RKO (cell line): ENCODE measurements at regions not wholly inside any gene's neighbourhood (a gene's known extent, or its start where the extent isn't known, plus 50 kb on each side); places are given as distances from the start of the nearest gene placed in this dataset.

Source experiments
- DNase-seq: peaks from one replicate; pipeline ENCODE4 v3.0.0-alpha.2; 2016; ENCODE audit warnings: low spot score

GRCh38 chr20:50286174-50286511, 95.5 kb downstream of the CEBPB start:
- no peak for DNase-seq

- DNase-seq, result no peak
These were observed 96.0 kb downstream of the CEBPB start for GRCh38 chr20:50286609-50287008.

DNA sequence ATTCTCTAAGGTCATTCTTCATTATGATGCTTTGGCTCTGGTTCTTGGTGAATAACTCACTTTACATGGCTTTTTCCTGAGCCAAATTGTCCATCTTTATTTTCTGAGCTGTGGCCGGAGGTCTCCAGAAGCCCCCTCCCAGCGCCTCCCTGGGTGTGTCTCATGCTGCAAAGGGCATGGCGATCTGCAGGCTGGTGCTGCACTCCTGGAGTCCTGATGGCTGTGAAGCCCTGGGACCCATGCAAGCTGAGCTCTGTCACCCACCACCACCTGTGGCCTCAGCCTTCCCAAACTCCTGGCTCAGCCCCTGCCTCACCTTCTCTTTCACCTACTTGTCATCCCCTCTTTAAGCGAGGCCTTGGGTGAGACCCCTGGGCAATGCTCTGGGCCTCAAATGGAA, 96.9 kb downstream of the CEBPB start:
- DNase-seq, result no peak

GRCh38 chr20:50288128-50288623, 97.5 kb downstream of the CEBPB start:
- DNase-seq, result no peak

GRCh38 chr20:50289581-50289980, 99.0 kb downstream of the CEBPB start:
- DNase-seq, result no peak

DNA sequence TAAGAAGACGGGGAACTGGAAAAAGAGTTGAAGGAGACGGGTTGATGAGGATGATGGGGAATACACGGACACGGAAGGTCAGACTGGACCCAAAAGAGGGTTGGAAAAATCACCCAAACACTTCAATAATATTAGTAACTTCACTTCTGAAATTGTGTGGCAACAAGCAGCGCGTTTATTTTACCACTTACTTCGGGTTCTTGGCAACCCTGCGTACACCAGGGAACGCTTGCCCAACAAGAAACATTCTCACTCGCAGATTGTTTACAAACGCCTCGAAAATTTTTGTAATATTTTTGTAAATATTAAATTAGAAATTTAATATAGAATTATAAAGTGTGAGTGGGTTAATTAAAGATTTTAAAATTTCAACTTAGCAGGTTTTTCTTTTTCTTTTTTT, 99.5 kb downstream of the CEBPB start:
- no peak for DNase-seq

GRCh38 chr20:50290808-50291207, 100.2 kb downstream of the CEBPB start:
- DNase-seq, result no peak

GRCh38 chr20:50291254-50292078, 100.8 kb downstream of the CEBPB start:
- no peak for DNase-seq

- DNase-seq, result no peak
These were observed 101.5 kb downstream of the CEBPB start for GRCh38 chr20:50292079-50292590.

GRCh38 chr20:50292591-50293283, 102.1 kb downstream of the CEBPB start:
- peak; percentile 56 for DNase-seq

- DNase-seq, result no peak
These were observed 102.9 kb downstream of the CEBPB start for GRCh38 chr20:50293284-50294139.

DNA sequence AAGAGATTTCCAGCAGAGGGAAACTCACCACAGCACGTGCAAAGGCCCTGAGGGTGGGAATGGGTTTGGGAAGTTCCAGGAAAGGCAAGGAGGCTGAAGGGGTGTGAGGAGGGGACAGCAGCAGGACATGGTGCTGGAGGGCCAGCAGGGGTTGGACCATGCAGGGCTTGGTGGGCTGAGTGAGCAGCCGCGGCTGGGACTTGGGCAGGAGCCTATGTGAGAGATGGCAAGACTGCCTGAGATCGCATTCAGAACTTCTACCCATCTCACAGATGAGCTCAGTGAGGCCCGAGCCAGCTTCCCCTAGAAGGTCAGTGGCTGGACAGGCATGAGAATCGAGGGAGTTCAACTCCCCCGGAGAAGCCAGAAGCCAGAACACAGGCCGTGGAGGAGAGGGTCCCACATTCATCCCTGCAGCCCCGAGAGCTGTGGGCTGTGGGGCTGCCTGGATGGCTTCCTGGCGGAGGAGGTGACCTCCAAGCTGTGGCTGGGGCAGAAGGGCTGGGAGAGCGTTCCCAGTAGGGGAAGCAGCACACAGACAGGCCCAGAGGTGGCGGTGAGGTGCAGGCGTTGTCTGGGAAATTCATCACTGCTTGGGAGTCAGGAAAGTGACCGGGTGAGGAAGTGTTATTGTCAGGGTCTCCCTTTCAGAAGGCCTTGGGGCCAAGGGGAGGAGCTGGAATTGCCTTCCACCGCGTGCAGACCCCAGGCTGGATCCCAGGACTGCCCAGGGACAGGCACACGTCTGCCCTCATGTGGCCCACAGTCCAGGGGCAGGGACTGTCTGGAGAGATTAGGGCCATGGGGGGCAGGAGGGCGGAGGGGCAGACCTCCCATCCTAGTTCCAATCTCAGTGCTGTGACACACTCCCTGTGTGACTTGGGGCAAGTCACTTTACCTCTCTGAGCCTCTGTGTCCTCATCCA, 103.8 kb downstream of the CEBPB start:
- DNase-seq, result no peak

DNA sequence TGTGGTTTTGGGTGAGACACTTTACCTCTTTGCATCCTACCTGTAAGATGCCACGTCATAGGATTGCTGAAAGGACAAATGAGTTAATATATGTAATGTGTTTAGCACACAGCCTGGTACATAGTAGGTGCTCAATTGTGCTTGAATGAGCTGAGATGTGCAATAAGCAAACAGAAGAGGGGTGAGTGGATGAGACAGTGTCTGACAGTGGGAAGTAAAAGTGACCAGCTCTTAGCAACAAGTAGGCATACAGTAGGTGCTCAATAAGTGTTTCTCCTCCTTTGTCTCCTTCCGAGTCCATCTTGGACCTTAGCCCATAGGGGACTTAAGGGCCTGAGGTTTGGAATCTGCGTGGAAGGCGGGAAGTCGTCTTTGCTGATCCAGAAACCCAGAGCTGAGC, 104.7 kb downstream of the CEBPB start:
- no peak for DNase-seq

DNA sequence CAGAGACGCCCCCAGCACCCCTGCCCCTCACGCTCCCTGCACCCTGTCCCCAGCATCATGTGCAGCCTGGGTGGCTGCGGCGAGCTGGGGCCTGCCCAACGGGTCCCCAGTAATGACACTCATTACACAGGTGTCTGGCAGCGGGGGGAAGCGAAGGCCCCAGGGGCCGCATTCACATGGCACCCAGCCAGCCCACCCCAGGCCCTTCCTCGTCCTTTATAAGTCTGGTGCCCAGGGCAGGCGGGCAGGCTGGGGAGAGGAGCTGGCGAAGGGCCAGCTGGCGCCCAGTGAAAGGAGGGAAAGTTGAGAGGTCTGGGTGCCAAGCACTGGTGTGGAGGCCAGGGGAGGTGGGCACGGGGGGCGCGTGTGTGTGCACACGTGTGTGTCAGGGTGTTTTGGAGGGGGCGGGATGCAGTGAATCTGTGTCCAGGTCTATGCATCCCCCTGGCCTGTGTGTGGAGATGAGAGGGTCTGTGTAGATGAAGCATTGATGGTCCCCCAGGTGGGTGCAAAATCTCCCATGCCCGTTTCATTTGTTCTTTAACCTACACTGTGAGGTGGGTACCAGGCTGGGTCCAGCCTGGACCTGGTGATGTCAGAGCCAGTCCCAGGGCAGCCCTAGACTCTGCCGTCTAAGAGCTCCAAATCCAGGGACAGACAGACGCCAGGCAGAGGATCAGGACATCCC, 105.3 kb downstream of the CEBPB start:
- no peak for DNase-seq

- DNase-seq, result no peak
These were observed 106.1 kb downstream of the CEBPB start for GRCh38 chr20:50296450-50297375.

DNA sequence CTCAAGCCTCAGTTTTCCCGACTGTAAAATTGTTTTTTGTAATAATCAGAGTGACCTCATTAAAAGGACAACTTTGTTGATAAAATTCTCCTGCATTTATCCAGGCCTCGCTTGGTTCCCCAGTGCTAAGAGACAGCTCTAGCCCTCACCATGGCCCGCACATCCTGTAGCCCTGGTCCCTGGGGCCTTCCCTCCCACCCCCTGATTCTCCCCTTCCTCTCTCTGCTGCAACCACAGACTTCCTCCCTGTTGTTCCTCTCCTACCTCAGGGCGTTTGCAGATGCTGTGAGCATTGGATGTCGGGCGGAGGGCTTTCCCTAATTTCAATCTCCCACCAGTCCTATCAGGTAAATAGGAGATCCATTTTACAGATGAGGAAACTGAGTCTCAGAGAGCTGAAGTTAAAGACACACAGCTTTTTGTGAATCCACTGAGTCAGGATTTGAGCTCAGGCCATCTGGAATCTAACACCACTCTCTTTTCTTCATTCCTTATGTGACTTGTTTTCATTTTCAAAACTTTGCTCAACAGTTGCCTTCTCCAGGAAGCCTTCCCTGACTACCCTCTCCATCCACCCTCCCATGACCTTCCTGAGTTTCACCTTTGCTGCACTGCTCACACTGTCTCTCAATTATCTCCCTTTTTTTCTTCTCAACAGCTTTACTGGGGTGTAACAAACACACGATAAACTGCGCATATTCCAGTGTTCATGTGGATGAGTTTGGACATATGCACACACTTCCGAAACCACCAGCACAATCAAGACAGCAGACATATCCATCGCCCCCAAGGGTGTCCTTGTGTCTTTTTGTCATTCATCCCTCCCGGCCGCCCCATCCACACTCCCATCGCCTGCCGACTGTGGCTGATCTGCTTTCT, 107.1 kb downstream of the CEBPB start:
- no peak for DNase-seq

DNA sequence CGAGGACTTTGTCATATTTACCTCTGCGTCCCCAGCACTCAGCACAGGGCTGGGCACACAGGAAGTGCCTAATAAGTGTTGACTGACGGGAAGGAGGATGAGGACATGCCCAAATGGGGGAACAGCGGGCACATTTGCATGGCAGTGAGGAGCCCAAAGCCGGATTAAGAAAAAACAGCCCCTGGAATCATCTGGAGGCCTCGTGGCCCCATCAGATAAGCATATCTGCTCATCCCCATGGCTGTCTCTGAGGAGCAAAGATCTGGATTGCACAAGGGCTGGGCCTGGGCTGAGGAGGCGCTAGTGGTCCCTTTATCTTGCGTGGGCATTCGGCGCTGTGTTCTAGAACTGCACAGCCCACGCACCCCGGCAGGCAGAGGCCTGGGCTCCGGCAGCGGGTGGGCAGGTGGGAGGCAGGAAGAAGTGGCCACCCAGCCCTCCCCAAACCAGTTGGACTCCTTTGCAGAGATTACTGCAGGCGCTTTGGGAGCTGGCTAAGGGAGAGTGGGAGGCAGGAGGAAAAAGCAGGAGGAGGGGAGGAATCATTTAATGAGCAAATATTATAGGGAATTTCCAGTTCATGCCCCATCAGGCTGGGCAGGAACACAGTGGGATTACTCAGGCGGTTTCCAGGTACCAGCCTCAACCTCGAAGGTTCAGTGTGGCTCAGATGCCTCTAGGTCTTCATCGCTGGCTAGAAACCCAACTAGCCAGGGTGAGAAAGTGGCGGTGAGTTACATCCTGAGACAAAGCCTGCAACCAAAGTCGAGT, 108.1 kb downstream of the CEBPB start:
- no peak for DNase-seq

GRCh38 chr20:50299325-50299629, 108.6 kb downstream of the CEBPB start:
- no peak for DNase-seq
